GM12873 (cell line): ENCODE measurements at regions not wholly inside any gene's neighbourhood (a gene's known extent, or its start where the extent isn't known, plus 50 kb on each side); places are given as distances from the start of the nearest gene placed in this dataset.

Experiments used
- CTCF ChIP-seq: IDR thresholded peaks from 2 replicates; pipeline ENCODE4 v1.5.1; 2012; ENCODE audit warnings: low read depth, mild to moderate bottlenecking, moderate library complexity, low read length, control low read depth; ENCODE audit not compliant: insufficient read depth; ENCODE audit errors: missing control alignments

GRCh38 chr20:22268675-22269074, 315.7 kb downstream of the FOXA2 start:
- TF ChIP-seq CTCF = no peak

GRCh38 chr20:22264917-22265316, 319.5 kb downstream of the FOXA2 start:
- no peak for TF ChIP-seq CTCF

- no peak for TF ChIP-seq CTCF
These were observed 323.9 kb downstream of the FOXA2 start for GRCh38 chr20:22260506-22260905.

- TF ChIP-seq CTCF = no peak
These were observed 326.5 kb downstream of the FOXA2 start for GRCh38 chr20:22257912-22258311.

- peak; percentile 63 for TF ChIP-seq CTCF
These were observed 336.2 kb downstream of the FOXA2 start for GRCh38 chr20:22248051-22248667.

GRCh38 chr20:22245139-22245538, 339.2 kb downstream of the FOXA2 start:
- TF ChIP-seq CTCF = no peak

GRCh38 chr20:22243067-22243466, 341.3 kb downstream of the FOXA2 start:
- no peak for TF ChIP-seq CTCF

GRCh38 chr20:22241609-22242008, 342.8 kb downstream of the FOXA2 start:
- TF ChIP-seq CTCF = no peak
